Coronary artery (tissue), 2 donors: ENCODE measurements at regions not wholly inside any gene's neighbourhood (a gene's known extent, or its start where the extent isn't known, plus 50 kb on each side); places are given as distances from the start of the nearest gene placed in this dataset.

Experiments used
- DNase-seq: peaks from one replicate; pipeline ENCODE4 v3.0.0-alpha.2; 2017; ENCODE audit warnings: low spot score
- H3K27ac ChIP-seq, 2 donors: fragments of 200-600 bp; sonication (generic); one replicate each; pipeline ENCODE4 v1.5.1; 2016 to 2019
- H3K4me3 ChIP-seq: fragments of 200-600 bp; sonication (generic); 2 replicates; pipeline ENCODE4 v1.5.1; 2016; ENCODE audit warnings: mild to moderate bottlenecking, moderate library complexity
- TF ChIP-seq, protein P1 (sequence below): fragments of 200-600 bp; sonication (generic); IDR thresholded peaks from one replicate; pipeline ENCODE4 v1.5.1; 2019; ENCODE audit warnings: antibody characterized with exemption

DNA sequence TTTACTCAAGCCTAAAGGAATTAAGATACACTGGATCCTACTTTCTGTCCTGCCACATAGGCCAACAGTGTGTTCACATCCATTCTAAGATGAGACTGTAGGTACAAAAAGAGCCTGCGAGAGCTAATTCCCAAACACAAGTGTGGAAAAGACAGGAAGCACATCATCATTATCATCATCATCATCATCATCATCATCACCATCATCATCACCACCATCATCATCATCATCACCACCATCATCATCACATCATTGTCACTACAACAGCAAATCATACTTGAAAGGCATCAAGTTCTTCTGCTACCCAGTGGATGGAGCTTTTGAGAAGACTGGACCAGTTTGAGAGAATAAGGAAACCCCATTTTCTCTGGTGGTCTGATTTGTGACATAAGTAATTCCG, 268.1 kb downstream of the HS3ST3A1 start:
- TF ChIP-seq, protein P1, sequence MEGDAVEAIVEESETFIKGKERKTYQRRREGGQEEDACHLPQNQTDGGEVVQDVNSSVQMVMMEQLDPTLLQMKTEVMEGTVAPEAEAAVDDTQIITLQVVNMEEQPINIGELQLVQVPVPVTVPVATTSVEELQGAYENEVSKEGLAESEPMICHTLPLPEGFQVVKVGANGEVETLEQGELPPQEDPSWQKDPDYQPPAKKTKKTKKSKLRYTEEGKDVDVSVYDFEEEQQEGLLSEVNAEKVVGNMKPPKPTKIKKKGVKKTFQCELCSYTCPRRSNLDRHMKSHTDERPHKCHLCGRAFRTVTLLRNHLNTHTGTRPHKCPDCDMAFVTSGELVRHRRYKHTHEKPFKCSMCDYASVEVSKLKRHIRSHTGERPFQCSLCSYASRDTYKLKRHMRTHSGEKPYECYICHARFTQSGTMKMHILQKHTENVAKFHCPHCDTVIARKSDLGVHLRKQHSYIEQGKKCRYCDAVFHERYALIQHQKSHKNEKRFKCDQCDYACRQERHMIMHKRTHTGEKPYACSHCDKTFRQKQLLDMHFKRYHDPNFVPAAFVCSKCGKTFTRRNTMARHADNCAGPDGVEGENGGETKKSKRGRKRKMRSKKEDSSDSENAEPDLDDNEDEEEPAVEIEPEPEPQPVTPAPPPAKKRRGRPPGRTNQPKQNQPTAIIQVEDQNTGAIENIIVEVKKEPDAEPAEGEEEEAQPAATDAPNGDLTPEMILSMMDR = no peak
- no peak overlapping the region for H3K4me3 ChIP-seq
- no peak for DNase-seq
- H3K27ac ChIP-seq = no peak overlapping the region

GRCh38 chr17:13332207-13332606, 269.5 kb downstream of the HS3ST3A1 start:
- TF ChIP-seq, protein P1 = no peak
- Histone ChIP-seq H3K27ac (no peak overlapping the region), H3K4me3 (no peak overlapping the region)
- no peak for DNase-seq

DNA sequence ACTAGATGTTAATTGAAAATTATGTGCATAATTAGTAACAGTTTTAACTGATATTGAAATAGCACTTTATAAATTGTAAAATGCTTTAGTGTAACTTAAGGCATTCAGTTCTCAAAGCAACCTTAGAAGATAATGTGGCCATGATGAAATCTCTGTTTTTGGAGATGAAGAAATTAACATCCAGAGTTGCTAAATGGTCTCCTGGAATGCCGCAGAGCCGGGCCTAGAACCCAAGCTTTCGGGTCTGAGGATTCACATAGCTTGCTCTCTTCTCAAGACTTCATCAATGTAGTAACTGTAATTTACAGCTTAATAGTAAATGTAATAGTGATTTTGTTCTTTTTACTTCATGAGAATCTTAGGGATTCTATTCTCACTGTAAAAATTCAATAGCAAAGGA, 272.3 kb downstream of the HS3ST3A1 start:
- TF ChIP-seq, protein P1 = no peak
- H3K27ac ChIP-seq = no peak overlapping the region
- no peak for DNase-seq
- no peak overlapping the region for H3K4me3 ChIP-seq

DNA sequence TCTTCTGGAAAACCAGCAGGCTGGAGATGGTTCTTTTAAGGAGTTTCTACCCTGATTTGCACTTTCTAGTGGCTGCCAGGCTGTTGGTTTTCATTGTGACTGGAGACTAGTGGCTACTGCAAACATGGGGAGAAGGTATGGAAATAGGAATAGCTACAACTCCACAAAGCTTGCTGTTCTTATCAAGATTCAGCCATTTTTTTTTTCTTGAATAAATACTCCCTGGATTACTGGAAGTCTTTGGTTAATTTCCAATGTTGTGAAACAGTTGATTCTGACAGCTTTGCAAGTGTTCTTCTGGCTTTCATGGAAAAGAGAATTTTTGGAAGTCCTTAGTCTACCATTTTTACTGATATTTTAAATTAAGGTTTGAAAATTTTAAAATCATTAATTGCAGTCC, 277.7 kb downstream of the HS3ST3A1 start:
- Histone ChIP-seq H3K4me3 (no peak overlapping the region), H3K27ac (no peak overlapping the region)
- no peak for DNase-seq
- TF ChIP-seq, protein P1 = no peak

- no peak for DNase-seq
- no peak overlapping the region for H3K27ac ChIP-seq
- H3K4me3 ChIP-seq = no peak overlapping the region
- TF ChIP-seq, protein P1 = no peak
Measured at GRCh38 chr17:13321951-13322701, 279.6 kb downstream of the HS3ST3A1 start.

DNA sequence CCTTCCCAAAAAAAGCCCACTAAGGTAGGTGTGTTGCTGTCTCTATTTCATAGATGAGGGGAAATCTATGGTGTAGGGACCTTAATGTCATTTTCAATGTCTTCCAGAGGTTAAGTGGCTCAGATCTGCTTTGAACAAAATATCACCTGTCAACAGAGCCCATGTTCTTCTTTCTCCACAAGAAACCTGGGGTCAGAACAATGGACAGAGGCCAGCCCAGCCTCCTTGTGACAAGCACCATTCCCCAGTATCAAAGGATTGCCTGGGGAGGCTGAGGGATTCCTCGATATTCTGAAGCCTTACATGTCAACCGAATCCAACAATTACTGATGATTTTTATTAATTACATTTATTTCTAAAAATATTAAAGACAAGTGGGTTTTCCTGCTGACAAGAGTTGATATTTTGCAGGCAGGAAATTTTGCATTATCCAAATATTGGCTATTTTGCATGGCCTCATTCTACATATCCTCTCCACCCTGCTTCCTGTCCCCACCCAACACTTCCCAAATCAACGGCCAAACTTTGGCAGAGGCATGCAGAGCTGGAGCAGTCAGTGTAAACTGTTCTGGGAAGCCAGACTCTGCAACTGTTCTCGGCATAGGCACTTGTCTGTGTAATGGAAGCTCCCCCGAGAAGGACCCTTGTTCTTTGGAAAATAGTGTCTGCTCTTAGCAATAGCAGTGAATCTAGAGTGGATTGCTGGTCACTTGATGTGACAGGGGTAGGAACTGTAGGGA, 281.5 kb downstream of the HS3ST3A1 start:
- H3K27ac ChIP-seq = peak overlapping the region in 1 of 2 donors; percentile 11
- no peak for DNase-seq
- TF ChIP-seq, protein P1 = no peak

GRCh38 chr17:13316657-13317056, 285.1 kb downstream of the HS3ST3A1 start:
- DNase-seq = no peak
- H3K4me3 ChIP-seq = no peak overlapping the region
- TF ChIP-seq, protein P1 = no peak
- no peak overlapping the region for H3K27ac ChIP-seq

More for the DNA sequence above, 281.5 kb downstream of the HS3ST3A1 start:
- H3K4me3 ChIP-seq = no peak overlapping the region
